ENCODE measurements at regions not wholly inside any gene's neighbourhood (a gene's known extent, or its start where the extent isn't known, plus 50 kb on each side); places are given as distances from the start of the nearest gene placed in this dataset.

DNA sequence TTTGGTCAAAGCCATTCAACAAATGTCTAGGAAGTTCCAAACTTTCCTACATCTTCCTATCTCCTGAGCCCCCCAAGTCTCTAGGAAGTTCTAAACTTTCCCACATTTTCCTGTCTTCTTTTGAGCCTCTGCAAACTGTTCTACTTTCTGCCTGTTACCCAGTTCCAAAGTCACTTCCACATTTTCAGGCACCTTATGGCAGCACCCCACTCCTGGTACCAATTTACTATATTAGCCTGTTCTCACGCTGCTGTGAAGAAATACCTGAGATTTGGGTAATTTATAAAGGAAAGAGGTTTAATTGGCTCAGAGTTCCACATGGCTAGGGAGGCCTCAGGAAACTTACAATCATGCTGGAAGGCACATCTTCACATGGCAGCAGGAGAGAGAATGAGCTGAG is 869.2 kb downstream of the TDRD15 start:
- no peak overlapping the region for H3K4me3 ChIP-seq (replicated peaks in 1 of 4; ENCODE audit: control extremely low read depth in 1 of 4, insufficient read depth in 1 of 4, low read depth in 3 of 4, low read length in 4 of 4)
- H3K27me3 ChIP-seq (ENCODE audit: control insufficient read depth, insufficient read depth, low read length), result no peaks in the 10 kb centered on the region
- H3K4me1 ChIP-seq (ENCODE audit: control insufficient read depth, extremely low read depth, insufficient read depth, low read length), result no peaks in the 10 kb centered on the region
- H3K36me3 ChIP-seq (ENCODE audit: control insufficient read depth, insufficient read depth, low read length), result no peaks in the 10 kb centered on the region
- H2AFZ ChIP-seq (ENCODE audit: low read length), result no peak overlapping the region
- H3K27ac ChIP-seq (ENCODE audit: insufficient read depth, low read length), result no peak overlapping the region
- H3K4me2 ChIP-seq (ENCODE audit: extremely low read depth, insufficient read depth, low read length), result no peak overlapping the region
- no peak overlapping the region for H3K9ac ChIP-seq (ENCODE audit: insufficient read depth, low read length)
- TF ChIP-seq CTCF (conservative IDR thresholded peaks at IDR 0.05 in 1 of 2, IDR thresholded peaks at IDR 0.05 in 1 of 2; ENCODE audit: low read depth in 1 of 2, low read length in 2 of 2), result no peak
- no peak for TF ChIP-seq EZH2 (IDR thresholded peaks at IDR 0.05; ENCODE audit: low read length, missing control alignments)
- H3K79me2 ChIP-seq (ENCODE audit: control insufficient read depth, insufficient read depth, low read length), result no peaks in the 10 kb centered on the region
- no peaks in the 10 kb centered on the region for H3K9me3 ChIP-seq (ENCODE audit: control insufficient read depth, insufficient read depth, low read depth, low read length)
- DNase-seq (ENCODE audit: low read depth in 2 of 2), result no peak
- H4K20me1 ChIP-seq (ENCODE audit: control insufficient read depth, extremely low read depth, insufficient read depth, low read length), result no peaks in the 10 kb centered on the region

- H3K27ac ChIP-seq (ENCODE audit: insufficient read depth, low read length), result no peak overlapping the region
- no peak overlapping the region for H2AFZ ChIP-seq (ENCODE audit: low read length)
- H3K36me3 ChIP-seq (ENCODE audit: control insufficient read depth, insufficient read depth, low read length), result no peaks in the 10 kb centered on the region
- H3K9me3 ChIP-seq (ENCODE audit: control insufficient read depth, insufficient read depth, low read depth, low read length), result no peaks in the 10 kb centered on the region
- H3K27me3 ChIP-seq (ENCODE audit: control insufficient read depth, insufficient read depth, low read length), result no peaks in the 10 kb centered on the region
- H3K4me2 ChIP-seq (ENCODE audit: extremely low read depth, insufficient read depth, low read length), result no peak overlapping the region
- no peak for TF ChIP-seq CTCF (conservative IDR thresholded peaks at IDR 0.05 in 1 of 2, IDR thresholded peaks at IDR 0.05 in 1 of 2; ENCODE audit: low read depth in 1 of 2, low read length in 2 of 2)
- TF ChIP-seq EZH2 (IDR thresholded peaks at IDR 0.05; ENCODE audit: low read length, missing control alignments), result no peak
- no peak for DNase-seq (ENCODE audit: low read depth in 2 of 2)
- H3K4me1 ChIP-seq (ENCODE audit: control insufficient read depth, extremely low read depth, insufficient read depth, low read length), result no peaks in the 10 kb centered on the region
- no peaks in the 10 kb centered on the region for H4K20me1 ChIP-seq (ENCODE audit: control insufficient read depth, extremely low read depth, insufficient read depth, low read length)
- no peaks in the 10 kb centered on the region for H3K79me2 ChIP-seq (ENCODE audit: control insufficient read depth, insufficient read depth, low read length)
- H3K9ac ChIP-seq (ENCODE audit: insufficient read depth, low read length), result no peak overlapping the region
- no peak overlapping the region for H3K4me3 ChIP-seq (replicated peaks in 1 of 4; ENCODE audit: control extremely low read depth in 1 of 4, insufficient read depth in 1 of 4, low read depth in 3 of 4, low read length in 4 of 4)
Observed at GRCh38 chr2:21996339-21996738, 872.6 kb downstream of the TDRD15 start.

DNA sequence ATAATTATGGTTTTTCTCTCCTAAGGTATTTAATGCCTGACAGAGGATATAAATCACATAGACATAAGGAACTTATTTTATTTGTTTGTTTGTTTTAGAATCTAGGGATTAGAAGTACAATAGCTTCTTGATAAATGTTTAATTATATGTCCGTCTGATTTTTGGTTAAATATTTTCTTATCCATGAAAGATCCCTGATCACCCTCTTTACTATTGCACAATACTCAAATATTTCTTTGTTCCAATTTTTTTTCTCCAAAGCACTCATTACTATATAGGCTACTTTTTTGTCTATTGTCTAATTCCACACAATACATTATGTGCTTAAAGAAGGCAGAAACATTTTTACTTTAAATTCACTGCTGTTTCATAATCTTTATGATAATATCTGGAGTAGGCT is 875.8 kb downstream of the TDRD15 start:
- TF ChIP-seq EZH2 (IDR thresholded peaks at IDR 0.05; ENCODE audit: low read length, missing control alignments) (no peak), CTCF (conservative IDR thresholded peaks at IDR 0.05 in 1 of 2, IDR thresholded peaks at IDR 0.05 in 1 of 2; ENCODE audit: low read depth in 1 of 2, low read length in 2 of 2) (no peak)
- no peaks in the 10 kb centered on the region for H3K27me3 ChIP-seq (ENCODE audit: control insufficient read depth, insufficient read depth, low read length)

More for the DNA sequence above, 875.8 kb downstream of the TDRD15 start:
- Histone ChIP-seq H2AFZ (ENCODE audit: low read length) (no peak overlapping the region), H3K36me3 (ENCODE audit: control insufficient read depth, insufficient read depth, low read length) (no peaks in the 10 kb centered on the region), H3K4me2 (ENCODE audit: extremely low read depth, insufficient read depth, low read length) (no peak overlapping the region), H3K4me1 (ENCODE audit: control insufficient read depth, extremely low read depth, insufficient read depth, low read length) (no peaks in the 10 kb centered on the region), H3K9me3 (ENCODE audit: control insufficient read depth, insufficient read depth, low read depth, low read length) (no peaks in the 10 kb centered on the region), H3K9ac (ENCODE audit: insufficient read depth, low read length) (no peak overlapping the region), H3K27ac (ENCODE audit: insufficient read depth, low read length) (no peak overlapping the region), H4K20me1 (ENCODE audit: control insufficient read depth, extremely low read depth, insufficient read depth, low read length) (no peaks in the 10 kb centered on the region), H3K79me2 (ENCODE audit: control insufficient read depth, insufficient read depth, low read length) (no peaks in the 10 kb centered on the region), H3K4me3 (replicated peaks in 1 of 4; ENCODE audit: control extremely low read depth in 1 of 4, insufficient read depth in 1 of 4, low read depth in 3 of 4, low read length in 4 of 4) (no peak overlapping the region)
- no peak for DNase-seq (ENCODE audit: low read depth in 2 of 2)
